ENCODE measurements at regions not wholly inside any gene's neighbourhood (a gene's known extent, or its start where the extent isn't known, plus 50 kb on each side); places are given as distances from the start of the nearest gene placed in this dataset.

DNA sequence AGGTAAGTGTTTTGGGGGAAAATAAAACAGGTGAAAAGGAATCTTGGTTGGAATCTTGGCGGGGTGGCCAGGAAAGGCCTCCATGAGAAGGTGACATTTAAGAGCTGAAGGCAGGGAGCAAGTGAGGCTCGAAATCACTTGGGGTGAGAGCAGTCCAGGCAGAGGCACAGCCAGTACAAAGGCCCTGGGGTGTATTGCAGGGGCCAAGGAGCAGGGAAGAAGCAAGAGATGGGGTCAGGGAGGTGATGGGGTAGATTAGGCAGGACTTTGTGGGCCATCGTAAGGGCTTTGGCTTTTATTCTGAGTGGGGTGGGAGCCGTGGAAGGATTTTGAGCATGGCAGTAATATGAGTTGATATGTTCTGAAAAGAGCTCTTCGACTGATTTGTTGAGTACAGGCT, 551.1 kb downstream of the MN1 start:
- TF ChIP-seq POLR2A (IDR thresholded peaks at IDR 0.05) (no peak), EP300 (IDR thresholded peaks at IDR 0.05) (no peak)
- TF ChIP-seq, protein P1, sequence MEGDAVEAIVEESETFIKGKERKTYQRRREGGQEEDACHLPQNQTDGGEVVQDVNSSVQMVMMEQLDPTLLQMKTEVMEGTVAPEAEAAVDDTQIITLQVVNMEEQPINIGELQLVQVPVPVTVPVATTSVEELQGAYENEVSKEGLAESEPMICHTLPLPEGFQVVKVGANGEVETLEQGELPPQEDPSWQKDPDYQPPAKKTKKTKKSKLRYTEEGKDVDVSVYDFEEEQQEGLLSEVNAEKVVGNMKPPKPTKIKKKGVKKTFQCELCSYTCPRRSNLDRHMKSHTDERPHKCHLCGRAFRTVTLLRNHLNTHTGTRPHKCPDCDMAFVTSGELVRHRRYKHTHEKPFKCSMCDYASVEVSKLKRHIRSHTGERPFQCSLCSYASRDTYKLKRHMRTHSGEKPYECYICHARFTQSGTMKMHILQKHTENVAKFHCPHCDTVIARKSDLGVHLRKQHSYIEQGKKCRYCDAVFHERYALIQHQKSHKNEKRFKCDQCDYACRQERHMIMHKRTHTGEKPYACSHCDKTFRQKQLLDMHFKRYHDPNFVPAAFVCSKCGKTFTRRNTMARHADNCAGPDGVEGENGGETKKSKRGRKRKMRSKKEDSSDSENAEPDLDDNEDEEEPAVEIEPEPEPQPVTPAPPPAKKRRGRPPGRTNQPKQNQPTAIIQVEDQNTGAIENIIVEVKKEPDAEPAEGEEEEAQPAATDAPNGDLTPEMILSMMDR (IDR thresholded peaks at IDR 0.05): no peak
